ENCODE measurements at regions not wholly inside any gene's neighbourhood (a gene's known extent, or its start where the extent isn't known, plus 50 kb on each side); places are given as distances from the start of the nearest gene placed in this dataset.

GRCh38 chr17:71905376-71906031 lies 215.3 kb upstream of the SOX9 start:
- DNase-seq (ENCODE audit: low read depth in 3 of 3) = no peak

- no peak for DNase-seq (ENCODE audit: low read depth in 3 of 3)
These were observed 211.7 kb upstream of the SOX9 start for GRCh38 chr17:71909155-71909554.

GRCh38 chr17:71910002-71910401 lies 210.8 kb upstream of the SOX9 start:
- no peak for DNase-seq (ENCODE audit: low read depth in 3 of 3)

GRCh38 chr17:71914042-71914441 lies 206.8 kb upstream of the SOX9 start:
- no peak for DNase-seq (ENCODE audit: low read depth in 3 of 3)

- DNase-seq (ENCODE audit: low read depth in 3 of 3) = no peak
These were observed 206.0 kb upstream of the SOX9 start for GRCh38 chr17:71914812-71915211.

GRCh38 chr17:71917715-71918114 lies 203.1 kb upstream of the SOX9 start:
- DNase-seq (ENCODE audit: low read depth in 3 of 3) = no peak

- DNase-seq (ENCODE audit: low read depth in 3 of 3) = no peak
These were observed 201.6 kb upstream of the SOX9 start for GRCh38 chr17:71919186-71919585.

GRCh38 chr17:71919896-71920295 lies 200.9 kb upstream of the SOX9 start:
- DNase-seq (ENCODE audit: low read depth in 3 of 3) = no peak

- DNase-seq (ENCODE audit: low read depth in 3 of 3) = no peak
These were observed 199.0 kb upstream of the SOX9 start for GRCh38 chr17:71921796-71922195.

GRCh38 chr17:71922439-71922838 lies 198.4 kb upstream of the SOX9 start:
- DNase-seq (ENCODE audit: low read depth in 3 of 3) = no peak

GRCh38 chr17:71926746-71927398 lies 193.9 kb upstream of the SOX9 start:
- no peak for DNase-seq (ENCODE audit: low read depth in 3 of 3)

- no peak for DNase-seq (ENCODE audit: low read depth in 3 of 3)
These were observed 187.5 kb upstream of the SOX9 start for GRCh38 chr17:71933306-71933705.

GRCh38 chr17:71934520-71934919 lies 186.3 kb upstream of the SOX9 start:
- DNase-seq (ENCODE audit: low read depth in 3 of 3) = no peak

- no peak for DNase-seq (ENCODE audit: low read depth in 3 of 3)
These were observed 185.5 kb upstream of the SOX9 start for GRCh38 chr17:71935341-71935740.

GRCh38 chr17:71936977-71937376 lies 183.8 kb upstream of the SOX9 start:
- DNase-seq (ENCODE audit: low read depth in 3 of 3) = no peak

- DNase-seq (ENCODE audit: low read depth in 3 of 3) = no peak
These were observed 182.9 kb upstream of the SOX9 start for GRCh38 chr17:71937914-71938313.

- DNase-seq (ENCODE audit: low read depth in 3 of 3) = no peak
These were observed 182.3 kb upstream of the SOX9 start for GRCh38 chr17:71938340-71939010.

GRCh38 chr17:71941920-71942319 lies 178.9 kb upstream of the SOX9 start:
- DNase-seq (ENCODE audit: low read depth in 3 of 3) = no peak

GRCh38 chr17:71942626-71943025 lies 178.2 kb upstream of the SOX9 start:
- no peak for DNase-seq (ENCODE audit: low read depth in 3 of 3)

- DNase-seq (ENCODE audit: low read depth in 3 of 3) = no peak
These were observed 172.0 kb upstream of the SOX9 start for GRCh38 chr17:71948703-71949422.

- DNase-seq (ENCODE audit: low read depth in 3 of 3) = no peak
These were observed 161.7 kb upstream of the SOX9 start for GRCh38 chr17:71959154-71959553.

GRCh38 chr17:71963351-71963750 lies 157.5 kb upstream of the SOX9 start:
- DNase-seq (ENCODE audit: low read depth in 3 of 3) = no peak

GRCh38 chr17:71963791-71964190 lies 157.0 kb upstream of the SOX9 start:
- DNase-seq (ENCODE audit: low read depth in 3 of 3) = no peak

Measured in stimulated activated CD4-positive, alpha-beta T cell treated with anti-CD3 and anti-CD28 coated beads, TNF-alpha, amount 100 ng/mL, for 24 hours (primary cell).